CD4-positive, CD25-positive, alpha-beta regulatory T cell (primary cell): ENCODE measurements at regions not wholly inside any gene's neighbourhood (a gene's known extent, or its start where the extent isn't known, plus 50 kb on each side); places are given as distances from the start of the nearest gene placed in this dataset.

ENCODE experiments used
- ATAC-seq, 2 donors: fragments of 150-1000 bp; cut with Tn5 transposase; one replicate each; pipeline ENCODE4 v1.10.0; 2021; ENCODE audit warnings: low read depth in 2 of 2, moderate number of reproducible peaks in 2 of 2, moderate library complexity in 1 of 2
- DNase-seq, 3 donors: peaks; one replicate each; pipeline versions ENCODE4 v3.0.0 to v3.0.0-alpha.2; 2012 to 2022; ENCODE audit warnings: mixed read lengths in 1 of 3
- H3K27ac ChIP-seq: one replicate; pipeline ENCODE4 v1.7.0; 2013; ENCODE audit warnings: mild to moderate bottlenecking, low read length; ENCODE audit not compliant: insufficient read depth, poor library complexity, severe bottlenecking
- H3K27me3 ChIP-seq: one replicate; pipeline ENCODE4 v1.7.0; 2013; ENCODE audit warnings: low read length; ENCODE audit not compliant: control insufficient read depth, insufficient read depth
- H3K36me3 ChIP-seq: one replicate; pipeline ENCODE4 v1.7.0; 2013; ENCODE audit warnings: mild to moderate bottlenecking, low read length, moderate library complexity; ENCODE audit not compliant: control insufficient read depth, insufficient read depth
- H3K4me1 ChIP-seq: 2 replicates; pipeline ENCODE4 v1.7.0; 2013; ENCODE audit warnings: mild to moderate bottlenecking, low read length; ENCODE audit not compliant: insufficient read depth, control insufficient read depth, poor library complexity, severe bottlenecking
- H3K4me3 ChIP-seq: one replicate; pipeline ENCODE4 v1.7.0; 2013; ENCODE audit warnings: low read depth, mild to moderate bottlenecking, low read length, moderate library complexity
- H3K9me3 ChIP-seq, 2 experiments: 1 replicate in 1 of 2; 2 replicates in 1 of 2; pipeline ENCODE4 v1.7.0; 2013; ENCODE audit warnings: low read length in 2 of 2, mild to moderate bottlenecking in 1 of 2, moderate library complexity in 1 of 2; ENCODE audit not compliant: control insufficient read depth in 2 of 2
- H3K27ac Mint-ChIP-seq, 3 donors: one replicate each; pipeline ENCODE4 v1.8.0; 2020 to 2022; ENCODE audit warnings: mild to moderate bottlenecking in 3 of 3, mixed read lengths in 3 of 3, moderate library complexity in 2 of 3
- H3K27me3 Mint-ChIP-seq: one replicate; pipeline ENCODE4 v1.8.0; 2022; ENCODE audit warnings: mild to moderate bottlenecking, mixed read lengths
- H3K36me3 Mint-ChIP-seq: one replicate; pipeline ENCODE4 v1.8.0; 2020; ENCODE audit warnings: mixed read lengths
- H3K4me1 Mint-ChIP-seq, 4 donors: one replicate each; pipeline ENCODE4 v1.8.0; 2020 to 2022; ENCODE audit warnings: mixed read lengths in 4 of 4, mild to moderate bottlenecking in 1 of 4
- H3K4me3 Mint-ChIP-seq, 4 donors: one replicate each; pipeline ENCODE4 v1.8.0; 2020 to 2022; ENCODE audit warnings: mild to moderate bottlenecking in 4 of 4, mixed read lengths in 4 of 4, moderate library complexity in 3 of 4
- H3K9me3 Mint-ChIP-seq, 7 donors: one replicate each; pipeline ENCODE4 v1.8.0; 2020 to 2022; ENCODE audit warnings: mixed read lengths in 7 of 7, mild to moderate bottlenecking in 3 of 7, moderate library complexity in 2 of 7

DNA sequence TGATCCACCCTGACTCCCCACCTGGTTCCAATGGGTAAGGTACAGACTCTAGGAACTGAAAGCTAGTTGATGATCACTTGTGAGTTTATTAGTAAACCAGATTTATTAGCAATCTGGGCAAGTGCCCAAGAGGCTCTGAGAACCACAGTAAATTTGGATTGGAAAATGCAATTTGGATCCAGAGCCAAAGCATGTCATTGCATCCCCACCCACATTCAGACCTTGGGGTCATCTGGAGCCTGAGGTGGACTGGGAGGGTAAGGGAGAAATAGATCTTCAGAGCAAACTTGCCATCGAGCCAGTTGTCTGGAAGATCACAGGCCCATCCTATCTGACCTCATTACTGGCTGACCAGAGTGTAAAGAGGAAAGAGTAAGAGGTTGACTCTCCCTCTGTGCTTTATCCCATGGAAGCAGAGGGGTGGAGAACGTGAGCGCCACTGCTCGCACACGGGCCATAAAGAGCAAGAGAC is 78.7 kb upstream of the RASGEF1B start:
- Histone ChIP-seq H3K27ac (no peak overlapping the region), H3K9me3 (no peaks in the 10 kb centered on the region), H3K4me1 (no peaks in the 10 kb centered on the region), H3K36me3 (no peaks in the 10 kb centered on the region), H3K27me3 (no peaks in the 10 kb centered on the region), H3K4me3 (no peak overlapping the region)
- no peaks in the 10 kb centered on the region for H3K4me1 Mint-ChIP-seq
- DNase-seq (no peak), ATAC-seq (no peak)
- H3K36me3 Mint-ChIP-seq, result no peaks in the 10 kb centered on the region
- no peak overlapping the region for H3K4me3 Mint-ChIP-seq
- no peak overlapping the region for H3K27ac Mint-ChIP-seq
- H3K27me3 Mint-ChIP-seq, result peaks cover 8% of the 10 kb centered on the region
- H3K9me3 Mint-ChIP-seq, result peaks cover 0 to 2% (median 0%) of the 10 kb centered on the region in 7 donors

DNA sequence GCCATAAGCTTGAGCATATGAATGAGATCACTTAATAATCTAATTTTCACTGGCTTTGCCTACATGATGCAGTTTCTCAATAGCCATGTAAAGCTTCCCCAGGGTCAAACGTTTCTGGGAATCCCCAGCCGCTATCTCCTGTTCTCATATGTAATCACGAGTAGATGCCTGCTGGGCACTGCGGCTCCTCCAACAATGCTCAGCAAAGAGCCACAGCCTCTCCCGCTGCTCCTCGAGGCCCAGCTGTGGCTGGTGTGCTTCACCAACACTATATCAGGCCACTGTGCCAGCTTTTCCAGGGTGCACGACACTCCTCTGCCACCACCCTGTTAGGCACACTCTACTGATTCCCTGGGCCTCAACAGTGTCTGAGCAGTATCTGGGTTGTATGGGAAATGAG is 78.3 kb upstream of the RASGEF1B start:
- H3K27ac Mint-ChIP-seq, result no peak overlapping the region

DNA sequence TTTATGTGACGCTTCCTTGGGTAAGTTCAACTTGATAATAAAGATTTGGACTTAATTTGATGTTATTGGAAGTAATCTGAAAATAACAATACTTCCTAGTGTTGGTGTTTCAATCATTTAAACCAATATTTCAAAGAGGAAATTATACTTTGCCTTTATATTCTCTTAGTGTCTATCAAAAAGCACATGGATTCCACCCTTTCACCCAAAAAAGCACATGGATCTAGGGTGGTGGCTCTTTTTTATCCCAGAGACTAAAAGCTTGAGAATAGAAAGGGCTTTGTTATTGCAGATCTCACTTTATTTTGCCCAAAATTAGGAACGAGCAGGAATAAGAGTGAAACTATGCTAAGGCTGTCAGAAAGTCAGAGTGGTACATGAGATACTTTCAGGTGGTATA is 75.1 kb upstream of the RASGEF1B start:
- no peak for DNase-seq
- peaks cover 0 to 7% (median 2%) of the 10 kb centered on the region in 7 donors for H3K9me3 Mint-ChIP-seq
- no peaks in the 10 kb centered on the region for H3K36me3 ChIP-seq
- no peaks in the 10 kb centered on the region for H3K4me1 Mint-ChIP-seq
- no peak overlapping the region for H3K4me3 ChIP-seq
- H3K4me1 ChIP-seq, result no peaks in the 10 kb centered on the region
- no peaks in the 10 kb centered on the region for H3K9me3 ChIP-seq
- peaks cover 16% of the 10 kb centered on the region for H3K27me3 Mint-ChIP-seq
- H3K27ac Mint-ChIP-seq, result no peak overlapping the region
- ATAC-seq, result no peak
- H3K4me3 Mint-ChIP-seq, result no peak overlapping the region
- H3K36me3 Mint-ChIP-seq, result no peaks in the 10 kb centered on the region
- H3K27me3 ChIP-seq, result no peaks in the 10 kb centered on the region
- no peak overlapping the region for H3K27ac ChIP-seq

More for the DNA sequence above, 78.3 kb upstream of the RASGEF1B start:
- Mint-ChIP-seq H3K9me3 (peaks cover 0 to 2% (median 0%) of the 10 kb centered on the region in 7 donors), H3K36me3 (no peaks in the 10 kb centered on the region), H3K4me1 (no peaks in the 10 kb centered on the region), H3K27me3 (peaks cover 8% of the 10 kb centered on the region), H3K4me3 (no peak overlapping the region)
- Histone ChIP-seq H3K9me3 (no peaks in the 10 kb centered on the region), H3K36me3 (no peaks in the 10 kb centered on the region), H3K4me3 (no peak overlapping the region), H3K27me3 (no peaks in the 10 kb centered on the region), H3K27ac (no peak overlapping the region), H3K4me1 (no peaks in the 10 kb centered on the region)
- DNase-seq (no peak), ATAC-seq (no peak)

DNA sequence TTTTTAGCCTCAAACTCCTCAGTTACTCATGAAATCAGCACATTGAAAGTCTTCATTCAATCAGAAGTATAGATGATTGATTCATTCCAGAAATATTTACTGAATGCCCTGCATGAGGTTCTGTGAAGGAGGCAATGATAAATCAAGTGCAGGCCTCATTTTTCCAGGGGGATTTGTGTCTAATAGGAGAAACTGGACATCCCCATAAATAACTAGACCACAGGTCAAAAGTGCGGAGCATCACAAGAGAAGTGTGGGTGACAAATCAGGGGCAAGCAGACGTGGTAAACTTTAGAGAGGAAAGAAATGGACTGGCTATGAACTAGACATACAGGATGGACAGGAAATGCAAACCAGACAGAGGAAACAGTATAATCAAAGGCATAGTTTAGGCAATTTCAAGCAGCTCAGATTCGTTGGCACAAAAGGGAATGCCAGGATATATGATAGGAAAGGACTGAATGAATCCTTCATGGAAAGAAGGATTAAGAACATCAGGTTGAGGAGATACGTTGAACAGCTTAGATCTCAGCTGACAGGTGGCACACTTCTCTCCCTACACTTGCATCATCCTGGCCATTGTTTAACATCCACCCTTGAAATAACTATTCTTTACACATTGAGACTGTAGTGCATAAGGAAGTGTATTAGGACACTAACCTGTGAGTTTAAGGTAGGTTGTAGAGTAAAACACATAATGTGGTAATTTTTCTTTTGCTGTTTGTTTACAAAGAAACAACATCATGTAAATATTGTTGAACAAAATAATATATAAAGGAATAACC is 69.6 kb upstream of the RASGEF1B start:
- Histone ChIP-seq H3K27ac (no peak overlapping the region), H3K4me3 (no peak overlapping the region), H3K36me3 (no peaks in the 10 kb centered on the region), H3K9me3 (no peaks in the 10 kb centered on the region), H3K4me1 (no peaks in the 10 kb centered on the region), H3K27me3 (no peaks in the 10 kb centered on the region)
- no peaks in the 10 kb centered on the region for H3K36me3 Mint-ChIP-seq
- no peaks in the 10 kb centered on the region for H3K4me1 Mint-ChIP-seq
- no peak overlapping the region for H3K27ac Mint-ChIP-seq
- ATAC-seq, result no peak
- H3K9me3 Mint-ChIP-seq, result peaks cover 0 to 8% (median 3%) of the 10 kb centered on the region in 7 donors
- H3K4me3 Mint-ChIP-seq, result no peak overlapping the region
- no peak for DNase-seq
- peaks cover 8% of the 10 kb centered on the region for H3K27me3 Mint-ChIP-seq

DNA sequence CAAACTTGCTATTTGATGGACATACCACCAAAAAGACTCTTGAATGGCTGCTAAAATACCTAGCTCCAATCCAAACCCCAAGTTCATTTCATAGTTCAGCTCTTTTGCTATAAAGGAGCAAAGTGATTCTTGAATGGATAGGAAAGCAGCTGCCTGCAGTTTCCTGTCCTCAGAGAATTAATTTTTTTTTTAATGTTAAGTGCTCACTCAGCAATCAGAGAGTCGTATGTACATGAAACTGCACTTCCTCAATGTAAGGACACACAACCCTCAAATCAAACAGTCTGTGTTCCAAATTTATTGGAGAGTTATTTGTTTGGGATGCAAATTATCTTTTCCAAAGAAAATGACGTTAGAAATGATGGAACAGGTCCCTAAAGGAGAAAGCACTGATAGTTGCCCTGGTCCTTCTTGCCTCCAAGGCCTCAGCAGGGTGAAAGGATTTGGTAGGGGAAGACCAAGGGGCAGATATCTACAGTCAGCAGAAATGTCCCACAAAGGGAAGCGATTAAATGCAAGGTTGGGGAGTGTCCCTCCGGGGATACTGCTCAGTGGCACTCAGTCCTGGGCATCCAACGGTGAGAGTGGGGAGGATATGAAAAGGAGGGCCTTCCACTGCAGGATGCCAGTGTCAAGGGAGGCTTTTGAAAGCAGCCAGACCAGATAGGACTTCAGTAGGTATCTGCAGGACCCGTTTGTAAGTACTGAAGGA is 67.2 kb upstream of the RASGEF1B start:
- Histone ChIP-seq H3K9me3 (no peaks in the 10 kb centered on the region), H3K36me3 (no peaks in the 10 kb centered on the region), H3K27me3 (no peaks in the 10 kb centered on the region), H3K27ac (no peak overlapping the region), H3K4me3 (no peak overlapping the region), H3K4me1 (no peaks in the 10 kb centered on the region)
- no peak for ATAC-seq
- no peak overlapping the region for H3K4me3 Mint-ChIP-seq
- H3K4me1 Mint-ChIP-seq, result no peaks in the 10 kb centered on the region
- DNase-seq, result no peak
- peaks cover under 1% of the 10 kb centered on the region for H3K27me3 Mint-ChIP-seq
- H3K36me3 Mint-ChIP-seq, result no peaks in the 10 kb centered on the region
- no peak overlapping the region for H3K27ac Mint-ChIP-seq
- peaks cover 0 to 8% (median 2%) of the 10 kb centered on the region in 7 donors for H3K9me3 Mint-ChIP-seq

DNA sequence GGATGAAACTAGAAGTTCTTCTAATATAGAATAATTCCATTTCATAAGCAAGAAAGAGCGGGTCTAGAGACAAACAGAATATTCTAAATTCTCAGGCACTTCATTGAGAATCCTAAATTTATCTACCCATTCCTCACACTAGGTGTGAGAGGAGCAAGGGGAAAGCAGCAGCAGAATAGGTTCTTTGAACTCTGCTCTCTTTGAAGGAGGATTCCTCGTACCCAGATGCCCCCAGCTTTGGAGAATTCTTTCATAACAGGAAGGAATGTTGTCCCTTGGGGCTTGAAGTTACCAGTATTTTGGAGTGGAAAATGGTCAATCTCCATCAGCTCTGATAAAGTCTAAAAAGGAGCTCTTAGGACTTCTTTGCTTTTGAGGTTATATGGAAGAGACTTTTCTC is 59.7 kb upstream of the RASGEF1B start:
- H3K4me1 Mint-ChIP-seq, result no peaks in the 10 kb centered on the region
- H3K27me3 Mint-ChIP-seq, result peaks cover 2% of the 10 kb centered on the region
- H3K36me3 ChIP-seq, result no peaks in the 10 kb centered on the region
- peaks cover 2% of the 10 kb centered on the region for H3K27me3 ChIP-seq
- H3K4me3 ChIP-seq, result no peak overlapping the region
- DNase-seq, result no peak
- no peak overlapping the region for H3K27ac Mint-ChIP-seq
- H3K36me3 Mint-ChIP-seq, result peaks cover 2% of the 10 kb centered on the region
- H3K9me3 Mint-ChIP-seq, result peaks cover 0 to 10% (median 3%) of the 10 kb centered on the region in 7 donors
- no peaks in the 10 kb centered on the region for H3K4me1 ChIP-seq
- peaks cover 0 to 12% of the 10 kb centered on the region in 2 experiments for H3K9me3 ChIP-seq
- H3K27ac ChIP-seq, result no peak overlapping the region
- H3K4me3 Mint-ChIP-seq, result no peak overlapping the region
- no peak for ATAC-seq

DNA sequence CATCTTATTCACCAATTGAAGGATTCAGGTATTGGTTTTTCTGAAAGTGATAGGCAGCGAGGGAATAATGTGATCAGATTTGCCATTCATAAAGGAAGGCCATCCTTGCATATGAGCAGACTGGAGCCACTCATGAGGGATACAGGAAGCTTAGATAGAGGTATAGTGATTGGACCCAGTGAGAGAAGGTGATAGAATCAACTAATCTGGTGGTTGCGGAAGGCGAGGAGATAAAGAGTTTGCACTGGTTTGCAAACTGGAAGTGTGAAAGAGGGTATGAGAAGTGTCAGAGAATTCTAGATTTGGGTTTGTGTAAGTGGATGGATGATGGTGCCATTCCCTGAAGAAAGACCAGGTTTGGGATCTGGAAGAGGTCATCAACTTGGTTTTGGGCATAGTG is 57.3 kb upstream of the RASGEF1B start:
- ATAC-seq, result no peak

More for the DNA sequence above, 57.3 kb upstream of the RASGEF1B start:
- H3K4me3 ChIP-seq, result no peak overlapping the region
- no peaks in the 10 kb centered on the region for H3K4me1 ChIP-seq
- H3K27me3 ChIP-seq, result peaks cover 2% of the 10 kb centered on the region
- Mint-ChIP-seq H3K27me3 (peaks cover 15% of the 10 kb centered on the region), H3K36me3 (peaks cover 3% of the 10 kb centered on the region), H3K4me3 (no peak overlapping the region), H3K4me1 (no peaks in the 10 kb centered on the region), H3K27ac (no peak overlapping the region), H3K9me3 (peaks cover 0 to 18% (median 6%) of the 10 kb centered on the region in 7 donors)
- no peaks in the 10 kb centered on the region for H3K36me3 ChIP-seq
- H3K27ac ChIP-seq, result no peak overlapping the region
- peaks cover 0 to 12% of the 10 kb centered on the region in 2 experiments for H3K9me3 ChIP-seq
- no peak for DNase-seq
